CD4-positive, alpha-beta T cell (primary cell): ENCODE measurements at regions not wholly inside any gene's neighbourhood (a gene's known extent, or its start where the extent isn't known, plus 50 kb on each side); places are given as distances from the start of the nearest gene placed in this dataset.

ENCODE experiments used
- ATAC-seq: fragments of 200-7000 bp; cut with Tn5 transposase; one replicate; pipeline ENCODE4 v1.10.0; 2022; ENCODE audit warnings: mild to moderate bottlenecking; ENCODE audit not compliant: poor library complexity
- CTCF ChIA-PET: fragments of 350-600 bp; sonication (Branson Sonifier 250); formaldehyde crosslinking; loops from one replicate; lab custom pipeline; 2021; ENCODE audit warnings: antibody characterized with exemption, inconsistent platforms; lab: Charles Lee
- POLR2A ChIA-PET: fragments of 350-600 bp; sonication (Branson Sonifier 250); formaldehyde crosslinking; loops from one replicate; lab custom pipeline; 2021; ENCODE audit warnings: antibody characterized with exemption, inconsistent platforms; lab: Charles Lee
- DNase-seq, 14 experiments: peaks; one replicate each; pipeline ENCODE4 v3.0.0-alpha.2; 2013 to 2020; ENCODE audit warnings: mixed read lengths in 2 of 14
- H3K27ac ChIP-seq, 2 donors: one replicate each; pipeline versions ENCODE4 v1.5.1 to v1.7.0; 2013; ENCODE audit warnings: low read length in 2 of 2, low read depth in 1 of 2, mild to moderate bottlenecking in 1 of 2
- H3K27me3 ChIP-seq, 2 experiments: 1 replicate in 1 of 2; 2 replicates in 1 of 2; pipeline versions ENCODE4 v1.6.1 to v1.7.0; 2013; ENCODE audit warnings: low read length in 2 of 2, control low read depth in 1 of 2, mild to moderate bottlenecking in 1 of 2, moderate library complexity in 1 of 2; ENCODE audit not compliant: insufficient read depth in 2 of 2, control insufficient read depth in 1 of 2
- H3K36me3 ChIP-seq: one replicate; pipeline ENCODE4 v1.6.1; 2013; ENCODE audit warnings: low read length, control low read depth; ENCODE audit not compliant: insufficient read depth
- H3K4me1 ChIP-seq: one replicate; pipeline ENCODE4 v1.6.1; 2013; ENCODE audit warnings: low read length, control low read depth; ENCODE audit not compliant: insufficient read depth
- H3K4me3 ChIP-seq: one replicate; pipeline ENCODE4 v1.5.1; 2013; ENCODE audit warnings: mild to moderate bottlenecking, low read length, moderate library complexity
- H3K9me3 ChIP-seq, 2 experiments: 1 replicate in 1 of 2; 2 replicates in 1 of 2; pipeline versions ENCODE4 v1.6.1 to v1.7.0; 2013; ENCODE audit warnings: low read length in 2 of 2, mild to moderate bottlenecking in 2 of 2, control low read depth in 1 of 2, moderate library complexity in 1 of 2; ENCODE audit not compliant: control insufficient read depth in 1 of 2, insufficient read depth in 1 of 2
- H3K27ac Mint-ChIP-seq: one replicate; pipeline ENCODE4 v1.8.0; 2020; ENCODE audit warnings: mixed read lengths
- H3K27me3 Mint-ChIP-seq: one replicate; pipeline ENCODE4 v1.8.0; 2021; ENCODE audit warnings: mixed read lengths
- H3K36me3 Mint-ChIP-seq: one replicate; pipeline ENCODE4 v1.8.0; 2021; ENCODE audit warnings: low read depth, mixed read lengths
- H3K4me1 Mint-ChIP-seq: one replicate; pipeline ENCODE4 v1.8.0; 2021; ENCODE audit warnings: low read depth, mixed read lengths
- H3K4me3 Mint-ChIP-seq: one replicate; pipeline ENCODE4 v1.8.0; 2020; ENCODE audit warnings: mild to moderate bottlenecking, mixed read lengths
- H3K9me3 Mint-ChIP-seq: one replicate; pipeline ENCODE4 v1.8.0; 2020; ENCODE audit warnings: mixed read lengths
- intact Hi-C, 2 experiments: fragments of 100-400 bp; cut with DNase I in 1 of 2; cut with micrococcal nuclease in 1 of 2; formaldehyde crosslinking; loops; one replicate each; pipeline versions ENCODE4 v1.15.1 to v1.9.0; 2023 to 2025; cut with DNase I, micrococcal nuclease
- TF ChIP-seq, protein P1 (sequence below): fragments of 200-600 bp; IDR thresholded peaks from one replicate; pipeline ENCODE4 v1.8.0; 2022; ENCODE audit warnings: antibody characterized with exemption, mild to moderate bottlenecking

DNA sequence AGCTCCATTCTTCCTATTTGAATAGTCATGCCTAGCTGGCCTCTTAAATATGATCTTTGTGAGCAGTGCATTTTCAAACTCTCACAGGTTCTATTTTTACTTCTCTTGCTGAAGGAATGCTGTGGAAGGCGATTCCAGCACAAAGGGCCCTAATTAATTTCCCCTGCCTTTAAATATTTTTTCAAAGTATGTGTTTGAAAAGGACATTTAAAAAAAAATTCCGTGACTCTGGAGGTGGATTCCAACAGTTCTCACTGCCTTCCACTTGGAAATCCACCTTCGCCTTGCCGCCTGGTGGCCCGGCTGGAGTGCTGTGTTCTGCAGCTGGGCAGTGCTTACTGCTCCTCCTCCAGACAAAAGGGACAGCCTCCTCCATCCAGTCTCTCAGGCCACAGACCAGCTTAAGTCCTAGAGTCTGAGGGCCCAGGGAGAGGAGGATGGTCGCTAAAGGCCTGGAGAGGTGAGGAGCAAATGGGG lies 61.5 kb upstream of the CORO2B start:
- H3K27me3 ChIP-seq = no peaks in the 10 kb centered on the region
- no peak overlapping the region for H3K27ac Mint-ChIP-seq

DNA sequence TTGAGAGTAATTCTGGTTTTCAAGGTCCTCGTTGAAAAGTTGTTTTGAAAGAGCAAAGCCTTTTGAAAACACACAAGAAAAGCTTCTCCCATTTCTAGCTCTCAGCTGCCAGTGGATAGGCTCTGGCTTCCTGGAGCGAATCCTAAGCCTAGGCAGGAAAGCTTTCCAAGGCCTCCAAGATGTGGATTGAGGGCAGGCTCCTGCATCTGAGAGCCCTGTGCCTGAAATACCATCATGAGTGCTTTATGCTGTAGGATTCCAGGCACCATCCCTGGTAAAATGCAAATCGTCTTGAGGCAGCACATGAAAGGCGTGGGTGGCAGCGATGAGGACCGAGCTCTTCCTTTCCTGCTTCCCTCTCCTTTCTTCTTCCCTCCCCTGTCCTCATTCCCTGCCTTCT lies 60.7 kb upstream of the CORO2B start:
- POLR2A ChIA-PET = no interaction called here
- no peak overlapping the region for H3K27ac Mint-ChIP-seq
- peaks cover 2% of the 10 kb centered on the region for H3K9me3 Mint-ChIP-seq
- ATAC-seq (no peak), DNase-seq (no peak)
- Histone ChIP-seq H3K4me1 (no peaks in the 10 kb centered on the region), H3K4me3 (no peak overlapping the region), H3K27me3 (peaks cover 0 to 3% of the 10 kb centered on the region in 2 experiments), H3K36me3 (no peaks in the 10 kb centered on the region), H3K27ac (no peak overlapping the region), H3K9me3 (no peaks in the 10 kb centered on the region)
- intact Hi-C loops = no loop called here
- CTCF ChIA-PET = no interaction called here
- H3K4me3 Mint-ChIP-seq = no peak overlapping the region
- peaks cover 6% of the 10 kb centered on the region for H3K27me3 Mint-ChIP-seq
- no peaks in the 10 kb centered on the region for H3K4me1 Mint-ChIP-seq
- no peaks in the 10 kb centered on the region for H3K36me3 Mint-ChIP-seq
- TF ChIP-seq, protein P1, sequence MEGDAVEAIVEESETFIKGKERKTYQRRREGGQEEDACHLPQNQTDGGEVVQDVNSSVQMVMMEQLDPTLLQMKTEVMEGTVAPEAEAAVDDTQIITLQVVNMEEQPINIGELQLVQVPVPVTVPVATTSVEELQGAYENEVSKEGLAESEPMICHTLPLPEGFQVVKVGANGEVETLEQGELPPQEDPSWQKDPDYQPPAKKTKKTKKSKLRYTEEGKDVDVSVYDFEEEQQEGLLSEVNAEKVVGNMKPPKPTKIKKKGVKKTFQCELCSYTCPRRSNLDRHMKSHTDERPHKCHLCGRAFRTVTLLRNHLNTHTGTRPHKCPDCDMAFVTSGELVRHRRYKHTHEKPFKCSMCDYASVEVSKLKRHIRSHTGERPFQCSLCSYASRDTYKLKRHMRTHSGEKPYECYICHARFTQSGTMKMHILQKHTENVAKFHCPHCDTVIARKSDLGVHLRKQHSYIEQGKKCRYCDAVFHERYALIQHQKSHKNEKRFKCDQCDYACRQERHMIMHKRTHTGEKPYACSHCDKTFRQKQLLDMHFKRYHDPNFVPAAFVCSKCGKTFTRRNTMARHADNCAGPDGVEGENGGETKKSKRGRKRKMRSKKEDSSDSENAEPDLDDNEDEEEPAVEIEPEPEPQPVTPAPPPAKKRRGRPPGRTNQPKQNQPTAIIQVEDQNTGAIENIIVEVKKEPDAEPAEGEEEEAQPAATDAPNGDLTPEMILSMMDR = no peak

More for the DNA sequence above, 61.5 kb upstream of the CORO2B start:
- no peaks in the 10 kb centered on the region for H3K36me3 ChIP-seq
- no peak overlapping the region for H3K27ac ChIP-seq
- TF ChIP-seq, protein P1 = no peak
- POLR2A ChIA-PET = no interaction called here
- H3K9me3 ChIP-seq = no peaks in the 10 kb centered on the region
- ATAC-seq (no peak), DNase-seq (no peak)
- Mint-ChIP-seq H3K36me3 (no peaks in the 10 kb centered on the region), H3K9me3 (peaks cover 2% of the 10 kb centered on the region), H3K4me3 (no peak overlapping the region), H3K4me1 (no peaks in the 10 kb centered on the region), H3K27me3 (no peaks in the 10 kb centered on the region)
- no peaks in the 10 kb centered on the region for H3K4me1 ChIP-seq
- no peak overlapping the region for H3K4me3 ChIP-seq
- intact Hi-C loops = no loop called here
- CTCF ChIA-PET = no interaction called here

DNA sequence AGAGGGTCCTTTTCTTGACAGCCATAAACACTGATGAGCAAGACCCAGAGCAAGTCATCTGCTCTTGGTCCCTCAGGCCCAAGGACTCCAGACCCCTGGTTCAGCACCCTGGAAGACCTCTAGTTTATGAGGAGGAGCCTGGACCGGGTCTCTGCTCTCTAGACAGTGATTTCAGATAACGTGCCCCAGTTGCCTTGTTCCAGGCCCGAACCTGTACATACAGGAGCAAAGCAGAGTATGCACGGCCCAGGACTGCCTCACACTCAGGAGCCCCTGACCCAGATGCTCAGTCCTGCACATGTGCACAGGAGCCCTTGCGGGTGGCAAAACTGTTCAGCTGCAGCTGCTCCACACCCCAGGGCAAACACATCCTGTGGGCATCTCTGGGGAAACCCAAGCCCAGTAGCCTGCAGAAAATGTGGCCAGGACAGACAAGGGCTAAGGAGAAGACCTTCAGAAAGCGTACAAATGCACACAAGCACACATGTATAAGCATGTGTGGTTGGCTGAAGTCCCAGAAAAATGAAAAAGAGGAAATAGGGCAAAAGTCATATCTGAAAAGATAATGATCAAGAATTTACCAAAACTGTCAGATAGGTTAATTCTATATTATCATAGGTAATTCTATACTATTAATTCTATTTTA lies 59.9 kb upstream of the CORO2B start:
- Histone ChIP-seq H3K9me3 (no peaks in the 10 kb centered on the region), H3K4me3 (no peak overlapping the region), H3K36me3 (no peaks in the 10 kb centered on the region), H3K4me1 (no peaks in the 10 kb centered on the region), H3K27ac (no peak overlapping the region), H3K27me3 (peaks cover 4 to 12% of the 10 kb centered on the region in 2 experiments)
- Mint-ChIP-seq H3K27ac (no peak overlapping the region), H3K4me3 (no peak overlapping the region), H3K9me3 (no peaks in the 10 kb centered on the region), H3K4me1 (no peaks in the 10 kb centered on the region), H3K36me3 (no peaks in the 10 kb centered on the region), H3K27me3 (peaks cover 9% of the 10 kb centered on the region)
- intact Hi-C loops = no loop called here
- CTCF ChIA-PET = no interaction called here
- DNase-seq (no peak), ATAC-seq (no peak)
- POLR2A ChIA-PET = no interaction called here
- TF ChIP-seq, protein P1 = no peak
